Activated T-cell treated with anti-CD3 and anti-CD28 coated beads, Interleukin-2, amount 50 U/mL, for 24 hours (primary cell): ENCODE measurements at regions not wholly inside any gene's neighbourhood (a gene's known extent, or its start where the extent isn't known, plus 50 kb on each side); places are given as distances from the start of the nearest gene placed in this dataset.

Experiments used
- DNase-seq: peaks from one replicate; pipeline ENCODE4 v3.0.0-alpha.2; 2020
- H3K27ac Mint-ChIP-seq: 2 replicates; pipeline ENCODE4 v1.8.0; 2020; ENCODE audit warnings: mild to moderate bottlenecking, mixed read lengths
- H3K27me3 Mint-ChIP-seq: 2 replicates; pipeline ENCODE4 v1.8.0; 2020; ENCODE audit warnings: mixed read lengths
- H3K36me3 Mint-ChIP-seq: 2 replicates; pipeline ENCODE4 v1.8.0; 2020; ENCODE audit warnings: low read depth, mixed read lengths
- H3K4me1 Mint-ChIP-seq: 2 replicates; pipeline ENCODE4 v1.8.0; 2020; ENCODE audit warnings: low read depth, mixed read lengths
- H3K4me3 Mint-ChIP-seq: 2 replicates; pipeline ENCODE4 v1.8.0; 2020; ENCODE audit warnings: mild to moderate bottlenecking, moderate library complexity, mixed read lengths
- H3K9me3 Mint-ChIP-seq: 2 replicates; pipeline ENCODE4 v1.8.0; 2020; ENCODE audit warnings: mixed read lengths

GRCh38 chr7:46494028-46494427, 573.0 kb upstream of the IGFBP3 start:
- Mint-ChIP-seq H3K4me1 (no peaks in the 10 kb centered on the region), H3K27me3 (no peaks in the 10 kb centered on the region), H3K36me3 (no peaks in the 10 kb centered on the region), H3K4me3 (no peak overlapping the region), H3K9me3 (peaks cover 24% of the 10 kb centered on the region), H3K27ac (no peak overlapping the region)
- DNase-seq, result no peak

GRCh38 chr7:46493196-46493595, 572.1 kb upstream of the IGFBP3 start:
- Mint-ChIP-seq H3K27ac (no peak overlapping the region), H3K9me3 (peaks cover 19% of the 10 kb centered on the region), H3K4me3 (no peak overlapping the region), H3K4me1 (no peaks in the 10 kb centered on the region), H3K27me3 (no peaks in the 10 kb centered on the region), H3K36me3 (no peaks in the 10 kb centered on the region)
- no peak for DNase-seq

GRCh38 chr7:46492466-46492865, 571.4 kb upstream of the IGFBP3 start:
- Mint-ChIP-seq H3K27me3 (no peaks in the 10 kb centered on the region), H3K4me1 (no peaks in the 10 kb centered on the region), H3K36me3 (no peaks in the 10 kb centered on the region), H3K9me3 (peaks cover 18% of the 10 kb centered on the region), H3K4me3 (no peak overlapping the region), H3K27ac (no peak overlapping the region)
- no peak for DNase-seq

- H3K27me3 Mint-ChIP-seq, result no peaks in the 10 kb centered on the region
- DNase-seq, result no peak
- H3K4me3 Mint-ChIP-seq, result no peak overlapping the region
Measured at GRCh38 chr7:46490406-46490805, 569.3 kb upstream of the IGFBP3 start.

GRCh38 chr7:46489106-46489505, 568.0 kb upstream of the IGFBP3 start:
- no peak for DNase-seq
- H3K4me1 Mint-ChIP-seq, result no peaks in the 10 kb centered on the region
- no peak overlapping the region for H3K4me3 Mint-ChIP-seq
- H3K27me3 Mint-ChIP-seq, result no peaks in the 10 kb centered on the region
- H3K27ac Mint-ChIP-seq, result no peak overlapping the region
- H3K9me3 Mint-ChIP-seq, result peaks cover 6% of the 10 kb centered on the region
- no peaks in the 10 kb centered on the region for H3K36me3 Mint-ChIP-seq

More at GRCh38 chr7:46490406-46490805, 569.3 kb upstream of the IGFBP3 start:
- H3K27ac Mint-ChIP-seq, result no peak overlapping the region
- H3K9me3 Mint-ChIP-seq, result peaks cover 7% of the 10 kb centered on the region
- no peaks in the 10 kb centered on the region for H3K36me3 Mint-ChIP-seq
- no peaks in the 10 kb centered on the region for H3K4me1 Mint-ChIP-seq

- no peaks in the 10 kb centered on the region for H3K27me3 Mint-ChIP-seq
Measured at GRCh38 chr7:46488607-46489006, 567.5 kb upstream of the IGFBP3 start.

GRCh38 chr7:46486256-46487206, 565.5 kb upstream of the IGFBP3 start:
- Mint-ChIP-seq H3K9me3 (peaks cover 9% of the 10 kb centered on the region), H3K4me3 (no peak overlapping the region), H3K27me3 (no peaks in the 10 kb centered on the region), H3K27ac (no peak overlapping the region), H3K36me3 (no peaks in the 10 kb centered on the region), H3K4me1 (no peaks in the 10 kb centered on the region)
- DNase-seq, result no peak

More at GRCh38 chr7:46488607-46489006, 567.5 kb upstream of the IGFBP3 start:
- H3K9me3 Mint-ChIP-seq, result peaks cover 9% of the 10 kb centered on the region
- H3K27ac Mint-ChIP-seq, result no peak overlapping the region
- no peak overlapping the region for H3K4me3 Mint-ChIP-seq
- no peaks in the 10 kb centered on the region for H3K4me1 Mint-ChIP-seq
- no peaks in the 10 kb centered on the region for H3K36me3 Mint-ChIP-seq
- no peak for DNase-seq

GRCh38 chr7:46485481-46486065, 564.5 kb upstream of the IGFBP3 start:
- no peak overlapping the region for H3K27ac Mint-ChIP-seq
- H3K9me3 Mint-ChIP-seq, result peaks cover 8% of the 10 kb centered on the region
- DNase-seq, result no peak

GRCh38 chr7:46484906-46485305, 563.8 kb upstream of the IGFBP3 start:
- Mint-ChIP-seq H3K27me3 (no peaks in the 10 kb centered on the region), H3K27ac (no peak overlapping the region), H3K9me3 (peaks cover 8% of the 10 kb centered on the region), H3K36me3 (no peaks in the 10 kb centered on the region), H3K4me1 (no peaks in the 10 kb centered on the region), H3K4me3 (no peak overlapping the region)
- no peak for DNase-seq

More at GRCh38 chr7:46485481-46486065, 564.5 kb upstream of the IGFBP3 start:
- no peak overlapping the region for H3K4me3 Mint-ChIP-seq
- no peaks in the 10 kb centered on the region for H3K36me3 Mint-ChIP-seq
- H3K4me1 Mint-ChIP-seq, result no peaks in the 10 kb centered on the region
- H3K27me3 Mint-ChIP-seq, result no peaks in the 10 kb centered on the region

- H3K9me3 Mint-ChIP-seq, result peaks cover 16% of the 10 kb centered on the region
- no peak overlapping the region for H3K27ac Mint-ChIP-seq
- DNase-seq, result no peak
- no peaks in the 10 kb centered on the region for H3K4me1 Mint-ChIP-seq
- H3K36me3 Mint-ChIP-seq, result no peaks in the 10 kb centered on the region
- H3K4me3 Mint-ChIP-seq, result no peak overlapping the region
- no peaks in the 10 kb centered on the region for H3K27me3 Mint-ChIP-seq
Measured at GRCh38 chr7:46480619-46481018, 559.5 kb upstream of the IGFBP3 start.

GRCh38 chr7:46479680-46480079, 558.6 kb upstream of the IGFBP3 start:
- Mint-ChIP-seq H3K36me3 (no peaks in the 10 kb centered on the region), H3K4me3 (no peak overlapping the region), H3K27ac (no peak overlapping the region), H3K9me3 (peaks cover 20% of the 10 kb centered on the region), H3K27me3 (no peaks in the 10 kb centered on the region), H3K4me1 (no peaks in the 10 kb centered on the region)
- DNase-seq, result no peak

- peaks cover 22% of the 10 kb centered on the region for H3K9me3 Mint-ChIP-seq
- H3K4me1 Mint-ChIP-seq, result no peaks in the 10 kb centered on the region
- no peaks in the 10 kb centered on the region for H3K27me3 Mint-ChIP-seq
- H3K36me3 Mint-ChIP-seq, result no peaks in the 10 kb centered on the region
- no peak for DNase-seq
- no peak overlapping the region for H3K4me3 Mint-ChIP-seq
- no peak overlapping the region for H3K27ac Mint-ChIP-seq
Measured at GRCh38 chr7:46478046-46478445, 557.0 kb upstream of the IGFBP3 start.

- peaks cover 8% of the 10 kb centered on the region for H3K36me3 Mint-ChIP-seq
- H3K27ac Mint-ChIP-seq, result no peak overlapping the region
- no peak overlapping the region for H3K4me3 Mint-ChIP-seq
- DNase-seq, result no peak
- H3K9me3 Mint-ChIP-seq, result peaks cover 59% of the 10 kb centered on the region
- no peaks in the 10 kb centered on the region for H3K4me1 Mint-ChIP-seq
- no peaks in the 10 kb centered on the region for H3K27me3 Mint-ChIP-seq
Measured at GRCh38 chr7:46468753-46469356, 547.8 kb upstream of the IGFBP3 start.

GRCh38 chr7:46463170-46463569, 542.1 kb upstream of the IGFBP3 start:
- DNase-seq, result no peak
- H3K36me3 Mint-ChIP-seq, result peaks cover 2% of the 10 kb centered on the region
- no peaks in the 10 kb centered on the region for H3K4me1 Mint-ChIP-seq
- H3K4me3 Mint-ChIP-seq, result no peak overlapping the region
- no peaks in the 10 kb centered on the region for H3K27me3 Mint-ChIP-seq
- peaks cover 36% of the 10 kb centered on the region for H3K9me3 Mint-ChIP-seq
- no peak overlapping the region for H3K27ac Mint-ChIP-seq

GRCh38 chr7:46461334-46461777, 540.3 kb upstream of the IGFBP3 start:
- Mint-ChIP-seq H3K9me3 (peaks cover 22% of the 10 kb centered on the region), H3K4me3 (no peak overlapping the region), H3K36me3 (no peaks in the 10 kb centered on the region), H3K4me1 (no peaks in the 10 kb centered on the region), H3K27ac (no peak overlapping the region), H3K27me3 (no peaks in the 10 kb centered on the region)
- no peak for DNase-seq
